CD4-positive, CD25-positive, alpha-beta regulatory T cell (primary cell): ENCODE measurements at regions not wholly inside any gene's neighbourhood (a gene's known extent, or its start where the extent isn't known, plus 50 kb on each side); places are given as distances from the start of the nearest gene placed in this dataset.

Experiments used
- ATAC-seq, 2 donors: fragments of 150-1000 bp; cut with Tn5 transposase; one replicate each; pipeline ENCODE4 v1.10.0; 2021; ENCODE audit warnings: low read depth in 2 of 2, moderate number of reproducible peaks in 2 of 2, moderate library complexity in 1 of 2
- DNase-seq, 3 donors: peaks; one replicate each; pipeline versions ENCODE4 v3.0.0 to v3.0.0-alpha.2; 2012 to 2022; ENCODE audit warnings: mixed read lengths in 1 of 3
- H3K27ac ChIP-seq: one replicate; pipeline ENCODE4 v1.7.0; 2013; ENCODE audit warnings: mild to moderate bottlenecking, low read length; ENCODE audit not compliant: insufficient read depth, poor library complexity, severe bottlenecking
- H3K27me3 ChIP-seq: one replicate; pipeline ENCODE4 v1.7.0; 2013; ENCODE audit warnings: low read length; ENCODE audit not compliant: control insufficient read depth, insufficient read depth
- H3K36me3 ChIP-seq: one replicate; pipeline ENCODE4 v1.7.0; 2013; ENCODE audit warnings: mild to moderate bottlenecking, low read length, moderate library complexity; ENCODE audit not compliant: control insufficient read depth, insufficient read depth
- H3K4me1 ChIP-seq: 2 replicates; pipeline ENCODE4 v1.7.0; 2013; ENCODE audit warnings: mild to moderate bottlenecking, low read length; ENCODE audit not compliant: insufficient read depth, control insufficient read depth, poor library complexity, severe bottlenecking
- H3K4me3 ChIP-seq: one replicate; pipeline ENCODE4 v1.7.0; 2013; ENCODE audit warnings: low read depth, mild to moderate bottlenecking, low read length, moderate library complexity
- H3K9me3 ChIP-seq, 2 experiments: 1 replicate in 1 of 2; 2 replicates in 1 of 2; pipeline ENCODE4 v1.7.0; 2013; ENCODE audit warnings: low read length in 2 of 2, mild to moderate bottlenecking in 1 of 2, moderate library complexity in 1 of 2; ENCODE audit not compliant: control insufficient read depth in 2 of 2
- H3K27ac Mint-ChIP-seq, 3 donors: one replicate each; pipeline ENCODE4 v1.8.0; 2020 to 2022; ENCODE audit warnings: mild to moderate bottlenecking in 3 of 3, mixed read lengths in 3 of 3, moderate library complexity in 2 of 3
- H3K27me3 Mint-ChIP-seq: one replicate; pipeline ENCODE4 v1.8.0; 2022; ENCODE audit warnings: mild to moderate bottlenecking, mixed read lengths
- H3K36me3 Mint-ChIP-seq: one replicate; pipeline ENCODE4 v1.8.0; 2020; ENCODE audit warnings: mixed read lengths
- H3K4me1 Mint-ChIP-seq, 4 donors: one replicate each; pipeline ENCODE4 v1.8.0; 2020 to 2022; ENCODE audit warnings: mixed read lengths in 4 of 4, mild to moderate bottlenecking in 1 of 4
- H3K4me3 Mint-ChIP-seq, 4 donors: one replicate each; pipeline ENCODE4 v1.8.0; 2020 to 2022; ENCODE audit warnings: mild to moderate bottlenecking in 4 of 4, mixed read lengths in 4 of 4, moderate library complexity in 3 of 4
- H3K9me3 Mint-ChIP-seq, 7 donors: one replicate each; pipeline ENCODE4 v1.8.0; 2020 to 2022; ENCODE audit warnings: mixed read lengths in 7 of 7, mild to moderate bottlenecking in 3 of 7, moderate library complexity in 2 of 7

DNA sequence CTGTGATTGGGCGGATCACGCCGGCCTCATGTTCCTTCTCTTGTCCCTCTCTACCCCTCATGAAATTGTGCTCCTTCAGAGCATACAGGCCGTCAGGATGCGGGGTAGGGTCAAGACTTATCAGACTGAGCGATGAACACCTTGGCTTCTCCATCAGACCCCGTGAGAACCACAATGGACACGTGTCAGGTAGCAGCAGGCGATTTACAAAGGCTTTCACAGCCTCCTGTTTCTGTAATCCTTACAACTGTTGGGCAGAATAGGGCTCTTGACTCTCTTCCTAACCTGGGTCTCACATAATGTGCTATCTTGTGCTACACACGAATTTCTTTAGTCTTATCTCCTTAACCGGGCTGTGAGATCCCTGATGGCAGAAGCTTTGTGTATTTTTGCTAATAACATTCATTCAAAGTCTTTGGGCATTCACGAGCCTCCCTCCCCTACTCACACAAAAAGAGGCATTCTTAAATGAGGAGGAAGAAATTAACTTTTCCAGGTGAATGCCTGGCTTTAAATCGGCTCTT is 122.9 kb upstream of the SLC22A23 start:
- H3K4me3 ChIP-seq, result no peak overlapping the region
- DNase-seq, result no peak

GRCh38 chr6:3578981-3579380 is 122.1 kb upstream of the SLC22A23 start:
- ATAC-seq (no peak), DNase-seq (no peak)
- Mint-ChIP-seq H3K27ac (no peak overlapping the region), H3K4me1 (no peaks in the 10 kb centered on the region), H3K36me3 (no peaks in the 10 kb centered on the region), H3K9me3 (peaks cover 0 to 1% (median 0%) of the 10 kb centered on the region in 7 donors), H3K27me3 (peaks cover 27% of the 10 kb centered on the region), H3K4me3 (no peak overlapping the region)
- Histone ChIP-seq H3K4me1 (no peaks in the 10 kb centered on the region), H3K27me3 (peaks cover 7% of the 10 kb centered on the region), H3K36me3 (no peaks in the 10 kb centered on the region), H3K4me3 (no peak overlapping the region), H3K27ac (no peak overlapping the region), H3K9me3 (no peaks in the 10 kb centered on the region)

More for the DNA sequence above, 122.9 kb upstream of the SLC22A23 start:
- H3K9me3 ChIP-seq, result no peaks in the 10 kb centered on the region
- H3K4me1 ChIP-seq, result no peaks in the 10 kb centered on the region
- H3K27me3 Mint-ChIP-seq, result peaks cover 27% of the 10 kb centered on the region
- H3K27ac Mint-ChIP-seq, result no peak overlapping the region
- no peak overlapping the region for H3K27ac ChIP-seq
- no peak for ATAC-seq
- no peaks in the 10 kb centered on the region for H3K36me3 Mint-ChIP-seq
- H3K4me1 Mint-ChIP-seq, result no peaks in the 10 kb centered on the region
- H3K9me3 Mint-ChIP-seq, result peaks cover 0 to 1% (median 0%) of the 10 kb centered on the region in 7 donors
- H3K27me3 ChIP-seq, result peaks cover 7% of the 10 kb centered on the region
- no peaks in the 10 kb centered on the region for H3K36me3 ChIP-seq
- H3K4me3 Mint-ChIP-seq, result no peak overlapping the region

GRCh38 chr6:3577517-3577916 is 120.7 kb upstream of the SLC22A23 start:
- H3K4me3 Mint-ChIP-seq, result no peak overlapping the region
- H3K27me3 Mint-ChIP-seq, result peaks cover 18% of the 10 kb centered on the region
- H3K4me1 ChIP-seq, result no peaks in the 10 kb centered on the region
- H3K4me1 Mint-ChIP-seq, result no peaks in the 10 kb centered on the region
- no peak overlapping the region for H3K27ac ChIP-seq
- no peak overlapping the region for H3K4me3 ChIP-seq
- DNase-seq, result no peak
- peaks cover 0 to 1% (median 0%) of the 10 kb centered on the region in 7 donors for H3K9me3 Mint-ChIP-seq
- no peaks in the 10 kb centered on the region for H3K36me3 ChIP-seq
- no peaks in the 10 kb centered on the region for H3K36me3 Mint-ChIP-seq
- no peak for ATAC-seq
- H3K27ac Mint-ChIP-seq, result no peak overlapping the region
- no peaks in the 10 kb centered on the region for H3K9me3 ChIP-seq
- H3K27me3 ChIP-seq, result peaks cover 4% of the 10 kb centered on the region

DNA sequence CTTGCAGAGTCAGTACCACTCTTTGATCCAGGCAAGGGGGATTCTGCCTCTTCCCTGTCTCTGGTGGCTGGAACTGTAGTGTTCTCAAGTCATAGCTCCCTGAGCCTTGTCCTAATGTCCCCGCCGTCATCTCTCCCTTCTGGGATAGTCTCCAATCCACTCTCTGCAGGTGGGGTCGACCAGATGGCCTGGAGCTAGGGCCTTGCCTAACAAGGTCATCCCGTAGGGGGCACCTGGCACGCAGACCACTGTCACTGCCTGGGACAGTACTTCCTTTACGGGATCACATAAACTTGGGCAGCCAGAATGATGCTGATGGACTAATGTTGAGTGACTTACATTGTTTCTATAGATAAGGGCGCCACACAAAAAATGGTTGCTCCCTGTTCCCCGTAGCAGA is 118.9 kb upstream of the SLC22A23 start:
- no peaks in the 10 kb centered on the region for H3K36me3 ChIP-seq
- Mint-ChIP-seq H3K27me3 (peaks cover 12% of the 10 kb centered on the region), H3K27ac (peak overlapping the region in 1 of 3 donors; percentile 14), H3K4me1 (no peaks in the 10 kb centered on the region), H3K36me3 (no peaks in the 10 kb centered on the region), H3K4me3 (no peak overlapping the region), H3K9me3 (peaks cover 0 to 1% (median 0%) of the 10 kb centered on the region in 7 donors)
- no peak overlapping the region for H3K4me3 ChIP-seq
- DNase-seq, result no peak
- no peak for ATAC-seq
- H3K9me3 ChIP-seq, result no peaks in the 10 kb centered on the region
- H3K27ac ChIP-seq, result no peak overlapping the region
- no peaks in the 10 kb centered on the region for H3K27me3 ChIP-seq
- H3K4me1 ChIP-seq, result no peaks in the 10 kb centered on the region

DNA sequence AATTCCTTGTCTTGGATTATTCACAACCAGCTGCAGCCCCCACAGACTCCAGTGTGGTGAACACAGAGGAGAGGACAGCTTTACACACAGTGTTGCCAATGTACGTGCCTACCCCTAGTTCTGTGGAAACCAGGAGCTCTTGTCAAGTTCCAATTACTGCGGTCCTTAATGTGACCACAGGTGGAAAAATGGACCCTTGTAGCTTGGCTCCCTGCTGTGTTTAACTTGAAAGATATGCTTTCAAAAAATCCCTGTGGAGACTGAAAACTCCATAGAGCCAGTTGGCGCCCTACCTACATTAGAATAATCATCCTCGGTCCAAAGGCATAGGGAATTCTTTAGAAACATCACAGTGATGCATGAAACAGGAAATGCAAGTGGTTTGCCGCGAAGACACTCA is 118.3 kb upstream of the SLC22A23 start:
- H3K9me3 Mint-ChIP-seq, result peaks cover 0 to 1% (median 0%) of the 10 kb centered on the region in 7 donors
- DNase-seq (no peak), ATAC-seq (no peak)
- H3K36me3 ChIP-seq, result no peaks in the 10 kb centered on the region
- H3K4me1 ChIP-seq, result no peaks in the 10 kb centered on the region
- no peak overlapping the region for H3K27ac Mint-ChIP-seq
- no peaks in the 10 kb centered on the region for H3K4me1 Mint-ChIP-seq
- H3K27ac ChIP-seq, result no peak overlapping the region
- no peaks in the 10 kb centered on the region for H3K9me3 ChIP-seq
- no peaks in the 10 kb centered on the region for H3K27me3 ChIP-seq
- no peaks in the 10 kb centered on the region for H3K36me3 Mint-ChIP-seq
- peaks cover 12% of the 10 kb centered on the region for H3K27me3 Mint-ChIP-seq
- no peak overlapping the region for H3K4me3 ChIP-seq
- no peak overlapping the region for H3K4me3 Mint-ChIP-seq

DNA sequence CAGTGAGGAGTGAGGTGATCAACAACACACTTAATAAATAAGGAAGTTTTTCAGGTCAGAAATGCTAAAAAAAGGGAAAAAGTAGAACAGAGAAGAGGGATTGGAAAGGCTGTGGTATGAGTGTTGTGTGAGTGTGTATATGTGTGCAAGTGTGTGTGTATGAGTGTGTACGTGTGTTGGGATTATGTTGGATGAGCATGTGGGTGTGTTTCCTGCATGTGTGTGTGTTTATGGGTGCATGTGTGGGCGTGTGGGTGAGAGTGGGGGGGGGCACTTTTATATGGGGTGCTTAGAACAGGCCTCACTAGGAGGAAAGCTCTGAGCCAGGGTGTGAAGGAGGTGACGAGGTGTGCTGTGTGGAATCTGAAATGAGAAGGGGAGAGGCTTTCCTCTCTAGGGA is 116.8 kb upstream of the SLC22A23 start:
- H3K4me1 Mint-ChIP-seq, result no peaks in the 10 kb centered on the region
- H3K36me3 Mint-ChIP-seq, result no peaks in the 10 kb centered on the region
- H3K27me3 Mint-ChIP-seq, result peaks cover 6% of the 10 kb centered on the region
- Histone ChIP-seq H3K4me1 (no peaks in the 10 kb centered on the region), H3K4me3 (no peak overlapping the region), H3K36me3 (no peaks in the 10 kb centered on the region), H3K27me3 (no peaks in the 10 kb centered on the region), H3K27ac (no peak overlapping the region), H3K9me3 (no peaks in the 10 kb centered on the region)
- ATAC-seq (no peak), DNase-seq (no peak)
- no peak overlapping the region for H3K4me3 Mint-ChIP-seq
- H3K9me3 Mint-ChIP-seq, result peaks cover 0 to 1% (median 0%) of the 10 kb centered on the region in 7 donors
- H3K27ac Mint-ChIP-seq, result no peak overlapping the region

DNA sequence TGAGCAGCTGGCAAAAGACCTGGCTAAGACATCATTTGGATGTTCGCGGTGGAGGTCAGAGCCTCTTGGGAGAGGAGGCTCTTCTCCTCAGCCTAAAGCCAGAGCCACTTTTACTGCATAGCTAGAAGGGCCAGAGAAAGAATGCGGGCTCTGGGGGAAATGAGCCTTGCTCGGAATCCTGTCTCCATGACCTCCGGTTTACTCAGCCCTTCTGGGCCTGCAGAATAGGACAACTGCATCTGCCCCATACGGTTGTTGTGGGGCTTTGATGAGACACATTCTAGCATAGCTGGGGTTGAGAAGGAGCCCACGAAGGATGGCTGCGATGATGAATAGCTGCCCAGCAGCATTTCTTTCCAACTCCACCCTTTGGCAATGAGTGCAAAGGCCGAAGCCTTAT is 115.0 kb upstream of the SLC22A23 start:
- H3K4me1 Mint-ChIP-seq, result no peaks in the 10 kb centered on the region
- no peak for DNase-seq

GRCh38 chr6:3571250-3571681 is 114.4 kb upstream of the SLC22A23 start:
- ATAC-seq (no peak), DNase-seq (no peak)
- Mint-ChIP-seq H3K9me3 (peaks cover 0 to 1% (median 0%) of the 10 kb centered on the region in 7 donors), H3K4me3 (no peak overlapping the region), H3K27me3 (no peaks in the 10 kb centered on the region), H3K4me1 (no peaks in the 10 kb centered on the region), H3K27ac (no peak overlapping the region), H3K36me3 (no peaks in the 10 kb centered on the region)
- Histone ChIP-seq H3K9me3 (no peaks in the 10 kb centered on the region), H3K4me3 (no peak overlapping the region), H3K36me3 (no peaks in the 10 kb centered on the region), H3K27ac (no peak overlapping the region), H3K4me1 (no peaks in the 10 kb centered on the region), H3K27me3 (no peaks in the 10 kb centered on the region)

More for the DNA sequence above, 115.0 kb upstream of the SLC22A23 start:
- H3K27ac ChIP-seq, result no peak overlapping the region
- Mint-ChIP-seq H3K27ac (no peak overlapping the region), H3K4me3 (no peak overlapping the region), H3K9me3 (peaks cover 0 to 1% (median 0%) of the 10 kb centered on the region in 7 donors), H3K27me3 (peaks cover 2% of the 10 kb centered on the region), H3K36me3 (no peaks in the 10 kb centered on the region)
- no peaks in the 10 kb centered on the region for H3K4me1 ChIP-seq
- ATAC-seq, result no peak
- H3K9me3 ChIP-seq, result no peaks in the 10 kb centered on the region
- H3K4me3 ChIP-seq, result no peak overlapping the region
- no peaks in the 10 kb centered on the region for H3K27me3 ChIP-seq
- H3K36me3 ChIP-seq, result no peaks in the 10 kb centered on the region
